Trophoblast cell (in vitro differentiated cells and primary cell): ENCODE measurements at regions not wholly inside any gene's neighbourhood (a gene's known extent, or its start where the extent isn't known, plus 50 kb on each side); places are given as distances from the start of the nearest gene placed in this dataset.
A peak's percentile ranks its signal among the peaks of the same experiment; 100 is the strongest.

Experiments used
- DNase-seq, 2 donors: peaks; one replicate each; pipeline ENCODE4 v3.0.0-alpha.2; 2016
- H2AFZ ChIP-seq: 2 replicates; pipeline ENCODE4 v1.6.1; 2013; ENCODE audit warnings: low read length, moderate library complexity, mild to moderate bottlenecking; ENCODE audit not compliant: insufficient read depth, poor library complexity
- H2AK5ac ChIP-seq: 2 replicates; pipeline ENCODE4 v1.6.1; 2013; ENCODE audit warnings: mild to moderate bottlenecking, low read length
- H2BK120ac ChIP-seq: 2 replicates; pipeline ENCODE4 v1.6.1; 2013; ENCODE audit warnings: low read length, mild to moderate bottlenecking, moderate library complexity; ENCODE audit not compliant: insufficient read depth, poor library complexity
- H2BK12ac ChIP-seq: 2 replicates; pipeline ENCODE4 v1.6.1; 2013; ENCODE audit warnings: mild to moderate bottlenecking, low read length, moderate library complexity
- H2BK5ac ChIP-seq: 2 replicates; pipeline ENCODE4 v1.6.1; 2013; ENCODE audit warnings: low read length, low read depth, moderate library complexity, mild to moderate bottlenecking; ENCODE audit not compliant: poor library complexity
- H3K14ac ChIP-seq: 2 replicates; pipeline ENCODE4 v1.6.1; 2013; ENCODE audit warnings: mild to moderate bottlenecking, low read length
- H3K18ac ChIP-seq: 2 replicates; pipeline ENCODE4 v1.6.1; 2013; ENCODE audit warnings: mild to moderate bottlenecking, low read length
- H3K23ac ChIP-seq: 2 replicates; pipeline ENCODE4 v1.6.1; 2013; ENCODE audit warnings: low read length
- H3K27ac ChIP-seq: 2 replicates; pipeline ENCODE4 v1.5.1; 2013; ENCODE audit warnings: low read depth, mild to moderate bottlenecking, inconsistent platforms, low read length, moderate library complexity
- H3K27me3 ChIP-seq: 2 replicates; pipeline ENCODE4 v1.6.1; 2013; ENCODE audit warnings: inconsistent platforms, mild to moderate bottlenecking, low read length, moderate library complexity; ENCODE audit not compliant: insufficient read depth
- H3K36me3 ChIP-seq, 2 experiments: 1 replicate in 1 of 2; 2 replicates in 1 of 2; pipeline ENCODE4 v1.6.1; 2013; ENCODE audit warnings: low read length in 2 of 2, mild to moderate bottlenecking in 2 of 2, moderate library complexity in 1 of 2; ENCODE audit not compliant: insufficient read depth in 2 of 2, control insufficient read depth in 1 of 2
- H3K4ac ChIP-seq: 2 replicates; pipeline ENCODE4 v1.6.1; 2013; ENCODE audit warnings: low read depth, mild to moderate bottlenecking, low read length, moderate library complexity
- H3K4me1 ChIP-seq, 2 experiments: 1 replicate in 1 of 2; 2 replicates in 1 of 2; pipeline ENCODE4 v1.6.1; 2013; ENCODE audit warnings: low read length in 2 of 2, mild to moderate bottlenecking in 2 of 2, moderate library complexity in 1 of 2; ENCODE audit not compliant: insufficient read depth in 2 of 2, control insufficient read depth in 1 of 2
- H3K4me2 ChIP-seq: 2 replicates; pipeline ENCODE4 v1.6.1; 2013; ENCODE audit warnings: inconsistent platforms, mild to moderate bottlenecking, low read length, moderate library complexity
- H3K4me3 ChIP-seq: 2 replicates; pipeline ENCODE4 v1.5.1; 2013; ENCODE audit warnings: mild to moderate bottlenecking, low read depth, low read length, inconsistent platforms
- H3K79me1 ChIP-seq: one replicate; pipeline ENCODE4 v1.6.1; 2013; ENCODE audit warnings: low read length
- H3K79me2 ChIP-seq: 2 replicates; pipeline ENCODE4 v1.6.1; 2013; ENCODE audit warnings: low read length, mild to moderate bottlenecking; ENCODE audit not compliant: control insufficient read depth, insufficient read depth, poor library complexity
- H3K9ac ChIP-seq: 2 replicates; pipeline ENCODE4 v1.6.1; 2013; ENCODE audit warnings: mild to moderate bottlenecking, low read length
- H3K9me3 ChIP-seq: 2 replicates; pipeline ENCODE4 v1.6.1; 2013; ENCODE audit warnings: low read depth, mild to moderate bottlenecking, control low read depth, inconsistent platforms, low read length; ENCODE audit not compliant: insufficient read depth
- H4K12ac ChIP-seq: 2 replicates; pipeline ENCODE4 v1.6.1; 2013; ENCODE audit warnings: low read depth, mild to moderate bottlenecking, low read length, moderate library complexity
- H4K8ac ChIP-seq: 2 replicates; pipeline ENCODE4 v1.6.1; 2013; ENCODE audit warnings: low read depth, mild to moderate bottlenecking, low read length, moderate library complexity
- H4K91ac ChIP-seq: one replicate; pipeline ENCODE4 v1.6.1; 2013; ENCODE audit warnings: low read depth, mild to moderate bottlenecking, low read length, moderate library complexity
- WGBS: extraction: QIAGEN DNeasy Blood & Tissue Kit; methylation state at CpG from one replicate; pipeline ENCODE4 v1.1.7; 2013; ENCODE audit warnings: missing lambda C conversion rate; ENCODE audit not compliant: insufficient read length, insufficient coverage; ENCODE audit errors: extremely low coverage; 5-methylcytosine and 5-hydroxymethylcytosine counted together

DNA sequence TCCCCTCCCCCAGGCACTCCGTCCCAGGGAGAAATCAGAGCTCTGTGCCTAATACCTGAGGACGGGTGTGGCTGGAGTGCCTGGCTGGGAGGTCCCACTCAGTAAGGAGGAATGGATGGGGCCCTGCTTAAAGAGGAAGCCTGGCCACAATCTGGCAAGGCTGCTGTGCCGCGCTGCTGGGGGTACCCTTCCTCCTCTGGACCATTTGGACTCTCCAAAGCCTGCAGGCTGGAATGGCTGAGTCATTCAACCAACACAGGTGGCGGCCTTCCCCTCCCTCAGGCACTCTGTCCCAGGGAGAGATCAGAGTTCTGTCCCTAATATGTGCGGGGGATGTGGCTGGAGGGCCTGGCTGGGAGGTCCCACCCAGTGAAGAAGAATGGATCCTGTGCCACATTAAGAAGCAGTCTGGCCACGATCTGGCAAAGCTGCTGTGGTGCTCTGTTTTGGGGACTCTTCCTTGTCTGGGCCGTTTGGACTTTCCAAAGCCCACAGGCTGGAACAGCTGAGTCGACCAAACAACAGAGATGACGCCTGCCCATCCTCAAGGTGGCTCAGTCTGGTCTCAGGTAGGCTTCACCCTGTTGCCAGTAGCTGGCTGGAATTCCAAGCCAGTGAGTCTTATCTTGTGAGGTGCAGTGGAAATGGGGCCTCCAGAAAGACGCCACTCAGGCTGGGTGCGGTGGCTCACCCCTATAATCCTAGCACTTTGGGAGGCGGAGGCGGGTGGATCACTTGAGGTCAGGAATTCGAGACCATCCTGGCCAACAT, 127.3 kb upstream of the HUWE1 start:
- Histone ChIP-seq H3K27ac (no peak overlapping the region), H4K8ac (no peak overlapping the region), H3K79me2 (no peaks in the 10 kb centered on the region), H3K4ac (no peak overlapping the region), H3K9ac (no peak overlapping the region), H4K12ac (peak overlapping the region; percentile 43), H3K4me1 (peaks cover 0 to 9% of the 10 kb centered on the region in 2 experiments), H3K4me3 (no peak overlapping the region), H3K27me3 (no peaks in the 10 kb centered on the region), H3K9me3 (no peaks in the 10 kb centered on the region), H3K14ac (no peak overlapping the region), H3K23ac (no peak overlapping the region), H3K4me2 (no peak overlapping the region), H3K36me3 (no peaks in the 10 kb centered on the region), H2BK120ac (no peak overlapping the region), H2BK12ac (peak overlapping the region; percentile 31), H3K79me1 (no peaks in the 10 kb centered on the region), H2AK5ac (no peak overlapping the region), H2AFZ (no peak overlapping the region), H3K18ac (no peak overlapping the region), H4K91ac (no peak overlapping the region), H2BK5ac (no peak overlapping the region)
- DNase-seq: peak; percentile 42 to 71
- WGBS: no CpG with 5 or more reads among the region's 15 CpGs

DNA sequence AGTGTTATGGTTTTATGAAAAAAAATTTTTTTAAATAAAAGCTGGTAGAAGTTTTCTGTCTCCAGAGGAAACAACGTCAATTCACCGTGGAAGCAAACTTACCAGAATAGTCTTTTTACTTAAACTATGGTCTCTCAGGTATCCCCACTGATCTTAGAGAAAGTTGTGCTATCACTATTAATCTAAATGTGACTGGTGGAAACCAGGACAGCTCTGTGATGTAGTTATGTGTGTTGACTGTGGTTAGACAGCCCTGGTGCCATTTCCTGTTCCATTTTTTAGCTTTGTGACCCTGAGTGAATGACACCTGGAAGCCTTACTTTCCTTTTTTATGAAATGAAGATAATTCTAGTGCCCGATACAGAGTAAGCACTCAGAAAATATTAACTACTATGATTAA, 111.8 kb upstream of the HUWE1 start:
- H3K4me1 ChIP-seq: no peaks in the 10 kb centered on the region
- H4K12ac ChIP-seq: no peak overlapping the region
- no peak overlapping the region for H3K4me3 ChIP-seq
- H2BK5ac ChIP-seq: no peak overlapping the region
- H4K8ac ChIP-seq: no peak overlapping the region
- H3K18ac ChIP-seq: no peak overlapping the region
- no peak overlapping the region for H4K91ac ChIP-seq
- H2AFZ ChIP-seq: no peak overlapping the region
- H3K9me3 ChIP-seq: no peaks in the 10 kb centered on the region
- no peak overlapping the region for H3K4me2 ChIP-seq
- H3K23ac ChIP-seq: no peak overlapping the region
- no peak overlapping the region for H2AK5ac ChIP-seq
- no peaks in the 10 kb centered on the region for H3K27me3 ChIP-seq
- no peak for DNase-seq
- H3K27ac ChIP-seq: no peak overlapping the region
- H2BK12ac ChIP-seq: no peak overlapping the region
- H3K36me3 ChIP-seq: no peaks in the 10 kb centered on the region
- no CpG with 5 or more reads among the region's 3 CpGs for WGBS
- no peak overlapping the region for H3K9ac ChIP-seq
- no peak overlapping the region for H2BK120ac ChIP-seq
- no peaks in the 10 kb centered on the region for H3K79me1 ChIP-seq
- no peak overlapping the region for H3K14ac ChIP-seq
- no peak overlapping the region for H3K4ac ChIP-seq
- H3K79me2 ChIP-seq: no peaks in the 10 kb centered on the region

DNA sequence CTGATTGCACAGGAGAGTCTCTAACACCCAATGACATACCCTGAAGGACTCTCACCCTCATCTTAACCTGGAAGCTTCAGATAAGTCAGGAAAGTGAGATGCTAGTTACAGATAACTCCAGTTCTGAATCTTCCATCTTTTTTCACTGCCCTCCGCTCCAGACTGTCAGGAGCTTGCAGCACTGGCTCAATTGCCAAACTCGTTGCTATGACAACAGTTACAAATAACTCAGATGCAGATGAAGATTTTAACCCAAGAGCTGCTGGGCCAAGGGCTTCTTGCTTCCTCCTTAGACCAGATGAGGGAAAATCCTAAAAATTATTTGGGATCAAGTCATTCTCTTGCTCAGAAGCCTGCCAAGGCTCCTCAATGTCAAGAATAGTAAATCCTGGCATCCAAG, 109.1 kb upstream of the HUWE1 start:
- no peaks in the 10 kb centered on the region for H3K27me3 ChIP-seq
- no peak overlapping the region for H2BK12ac ChIP-seq
- H2BK120ac ChIP-seq: no peak overlapping the region
- H3K4me1 ChIP-seq: no peaks in the 10 kb centered on the region
- no peak overlapping the region for H3K18ac ChIP-seq
- no peak overlapping the region for H2AFZ ChIP-seq
- no peak overlapping the region for H3K4ac ChIP-seq
- no peak overlapping the region for H3K14ac ChIP-seq
- H3K36me3 ChIP-seq: no peaks in the 10 kb centered on the region
- H3K9ac ChIP-seq: no peak overlapping the region
- H2BK5ac ChIP-seq: no peak overlapping the region
- H3K27ac ChIP-seq: no peak overlapping the region
- DNase-seq: peak; percentile 24 to 67
- WGBS: no CpG with 5 or more reads among the region's 2 CpGs
- H4K12ac ChIP-seq: no peak overlapping the region
- H3K23ac ChIP-seq: no peak overlapping the region
- H3K9me3 ChIP-seq: no peaks in the 10 kb centered on the region
- no peak overlapping the region for H4K91ac ChIP-seq
- no peaks in the 10 kb centered on the region for H3K79me2 ChIP-seq
- H3K4me3 ChIP-seq: no peak overlapping the region
- no peak overlapping the region for H4K8ac ChIP-seq
- H2AK5ac ChIP-seq: no peak overlapping the region
- no peak overlapping the region for H3K4me2 ChIP-seq
- no peaks in the 10 kb centered on the region for H3K79me1 ChIP-seq

DNA sequence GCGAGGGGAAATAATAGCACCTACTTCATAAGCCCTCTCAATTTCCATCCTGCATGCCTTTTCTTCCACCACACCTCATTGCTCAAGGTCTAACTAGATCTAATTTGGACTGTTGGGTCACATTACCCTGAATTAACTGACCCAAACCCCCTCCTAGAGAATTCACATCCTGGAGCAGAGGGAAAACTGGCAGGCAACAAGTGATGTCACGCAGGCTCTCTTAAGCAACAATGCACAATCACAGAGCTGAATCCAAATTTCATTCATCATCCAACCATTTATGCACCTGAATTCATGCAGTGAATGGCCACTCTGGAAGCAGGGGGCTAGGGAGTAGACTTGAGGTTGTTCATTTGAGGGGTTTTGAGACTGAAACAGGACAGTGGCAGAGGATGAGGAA, 107.7 kb upstream of the HUWE1 start:
- Histone ChIP-seq H2AK5ac (no peak overlapping the region), H3K9ac (no peak overlapping the region), H2BK12ac (no peak overlapping the region), H3K4me1 (no peaks in the 10 kb centered on the region), H3K4ac (no peak overlapping the region), H2BK120ac (no peak overlapping the region), H3K36me3 (no peaks in the 10 kb centered on the region), H3K27ac (no peak overlapping the region), H2BK5ac (no peak overlapping the region), H3K18ac (no peak overlapping the region), H4K12ac (no peak overlapping the region), H3K79me1 (no peaks in the 10 kb centered on the region), H4K8ac (no peak overlapping the region), H3K4me2 (no peak overlapping the region), H3K79me2 (no peaks in the 10 kb centered on the region), H3K27me3 (no peaks in the 10 kb centered on the region), H3K14ac (no peak overlapping the region), H3K4me3 (no peak overlapping the region), H3K9me3 (no peaks in the 10 kb centered on the region), H2AFZ (no peak overlapping the region), H3K23ac (no peak overlapping the region), H4K91ac (no peak overlapping the region)
- no CpG with 5 or more reads among the region's 2 CpGs for WGBS
- DNase-seq: no peak
